H9 (cell line): ENCODE measurements at regions not wholly inside any gene's neighbourhood (a gene's known extent, or its start where the extent isn't known, plus 50 kb on each side); places are given as distances from the start of the nearest gene placed in this dataset.

Source experiments
- DNase-seq: peaks from one replicate; pipeline ENCODE4 v3.0.0-alpha.2; 2017
- H2AFZ ChIP-seq: one replicate; pipeline ENCODE4 v1.6.1; 2013; ENCODE audit warnings: mild to moderate bottlenecking, low read length, control low read depth, moderate library complexity
- H2AK5ac ChIP-seq: 2 replicates; pipeline ENCODE4 v1.6.1; 2013; ENCODE audit warnings: low read length, control low read depth, mixed read lengths; ENCODE audit not compliant: insufficient read length
- H2BK120ac ChIP-seq: one replicate; pipeline ENCODE4 v1.6.1; 2013; ENCODE audit warnings: low read depth, mild to moderate bottlenecking, low read length, control low read depth, inconsistent platforms; ENCODE audit not compliant: poor library complexity, severe bottlenecking
- H2BK12ac ChIP-seq: 2 replicates; pipeline ENCODE4 v1.6.1; 2013; ENCODE audit warnings: low read length, control low read depth, mixed read lengths, low read depth; ENCODE audit not compliant: insufficient read length
- H2BK15ac ChIP-seq: 2 replicates; pipeline ENCODE4 v1.6.1; 2013; ENCODE audit warnings: low read depth, low read length, control low read depth
- H2BK20ac ChIP-seq: one replicate; pipeline ENCODE4 v1.6.1; 2013; ENCODE audit warnings: low read depth, mild to moderate bottlenecking, low read length, control low read depth, inconsistent platforms; ENCODE audit not compliant: poor library complexity, severe bottlenecking
- H2BK5ac ChIP-seq: 2 replicates; pipeline ENCODE4 v1.6.1; 2013; ENCODE audit warnings: low read length, control low read depth, mixed read lengths; ENCODE audit not compliant: insufficient read length
- H3K14ac ChIP-seq: 2 replicates; pipeline ENCODE4 v1.6.1; 2013; ENCODE audit warnings: low read length, control low read depth; ENCODE audit not compliant: insufficient read depth
- H3K18ac ChIP-seq: 2 replicates; pipeline ENCODE4 v1.6.1; 2013; ENCODE audit warnings: low read depth, mild to moderate bottlenecking, mixed read lengths, low read length, control low read depth; ENCODE audit not compliant: insufficient read length
- H3K23ac ChIP-seq: 2 replicates; pipeline ENCODE4 v1.6.1; 2013; ENCODE audit warnings: low read length, control low read depth, mixed read lengths, low read depth; ENCODE audit not compliant: insufficient read length
- H3K23me2 ChIP-seq: 2 replicates; pipeline ENCODE4 v1.6.1; 2013; ENCODE audit warnings: low read depth, mild to moderate bottlenecking, mixed read lengths, low read length, control low read depth; ENCODE audit not compliant: insufficient read length, poor library complexity, severe bottlenecking
- H3K27ac ChIP-seq: 2 replicates; pipeline ENCODE4 v1.5.1; 2013; ENCODE audit warnings: low read length, control low read depth, mixed read lengths, low read depth; ENCODE audit not compliant: insufficient read length
- H3K27me3 ChIP-seq: 2 replicates; pipeline ENCODE4 v1.6.1; 2013; ENCODE audit warnings: low read length, control low read depth, inconsistent platforms; ENCODE audit not compliant: insufficient read depth
- H3K4ac ChIP-seq: 2 replicates; pipeline ENCODE4 v1.6.1; 2013; ENCODE audit warnings: low read depth, mild to moderate bottlenecking, control low read depth, inconsistent platforms, low read length, moderate library complexity
- H3K4me1 ChIP-seq: 2 replicates; pipeline ENCODE4 v1.6.1; 2013; ENCODE audit warnings: low read length, control low read depth, inconsistent platforms; ENCODE audit not compliant: insufficient read depth
- H3K4me2 ChIP-seq: 2 replicates; pipeline ENCODE4 v1.6.1; 2013; ENCODE audit warnings: low read length, control low read depth, mixed read lengths; ENCODE audit not compliant: insufficient read length, insufficient read depth
- H3K56ac ChIP-seq: 2 replicates; pipeline ENCODE4 v1.6.1; 2013; ENCODE audit warnings: low read depth, mild to moderate bottlenecking, mixed read lengths, low read length, control low read depth; ENCODE audit not compliant: insufficient read length
- H3K79me1 ChIP-seq: 2 replicates; pipeline ENCODE4 v1.6.1; 2013; ENCODE audit warnings: low read depth, mild to moderate bottlenecking, moderate library complexity, low read length, control low read depth, inconsistent platforms; ENCODE audit not compliant: insufficient read depth, poor library complexity, severe bottlenecking
- H3K79me2 ChIP-seq: 2 replicates; pipeline ENCODE4 v1.6.1; 2013; ENCODE audit warnings: low read length, control low read depth, inconsistent platforms; ENCODE audit not compliant: insufficient read depth
- H3K9ac ChIP-seq: 2 replicates; pipeline ENCODE4 v1.6.1; 2013; ENCODE audit warnings: low read length, control low read depth, mixed read lengths; ENCODE audit not compliant: insufficient read length; ENCODE audit errors: extremely low read depth
- H3K9me3 ChIP-seq: one replicate; pipeline ENCODE4 v1.6.1; 2013; ENCODE audit warnings: low read depth, low read length, inconsistent platforms; ENCODE audit not compliant: control insufficient read depth
- H3T11ph ChIP-seq: one replicate; pipeline ENCODE4 v1.6.1; 2013; ENCODE audit warnings: mild to moderate bottlenecking, low read length, control low read depth, inconsistent platforms
- H4K20me1 ChIP-seq: one replicate; pipeline ENCODE4 v1.6.1; 2013; ENCODE audit not compliant: control insufficient read depth, insufficient read length, insufficient read depth
- H4K5ac ChIP-seq: 2 replicates; pipeline ENCODE4 v1.6.1; 2013; ENCODE audit warnings: low read depth, mild to moderate bottlenecking, mixed read lengths, low read length, control low read depth; ENCODE audit not compliant: insufficient read length
- H4K8ac ChIP-seq: replicated peaks from 2 replicates; pipeline ENCODE4 v1.6.1; 2013; ENCODE audit warnings: low read length, control low read depth, mixed read lengths, low read depth; ENCODE audit not compliant: insufficient read length
- H4K91ac ChIP-seq: 2 replicates; pipeline ENCODE4 v1.6.1; 2013; ENCODE audit warnings: low read depth, mild to moderate bottlenecking, moderate library complexity, mixed read lengths, low read length, control low read depth; ENCODE audit not compliant: insufficient read length
- H3K27ac Mint-ChIP-seq, 3 experiments: 2 replicates in 2 of 3; 3 replicates in 1 of 3; pipeline ENCODE4 v1.8.0; 2020 to 2021; ENCODE audit warnings: mixed read lengths in 3 of 3, mild to moderate bottlenecking in 1 of 3, moderate library complexity in 1 of 3
- H3K27me3 Mint-ChIP-seq: 2 replicates; pipeline ENCODE4 v1.8.0; 2021; ENCODE audit warnings: low read depth, mild to moderate bottlenecking, moderate library complexity, mixed read lengths
- H3K36me3 Mint-ChIP-seq, 3 experiments: 2 replicates in 2 of 3; 3 replicates in 1 of 3; pipeline ENCODE4 v1.8.0; 2020 to 2021; ENCODE audit warnings: low read depth in 3 of 3, mixed read lengths in 3 of 3; ENCODE audit not compliant: insufficient read depth in 1 of 3
- H3K4me1 Mint-ChIP-seq, 2 experiments: 2 replicates each; pipeline ENCODE4 v1.8.0; 2020; ENCODE audit warnings: mixed read lengths in 2 of 2
- H3K4me3 Mint-ChIP-seq, 2 experiments: 2 replicates in 1 of 2; 3 replicates in 1 of 2; pipeline ENCODE4 v1.8.0; 2020 to 2021; ENCODE audit warnings: mild to moderate bottlenecking in 2 of 2, mixed read lengths in 2 of 2, moderate library complexity in 1 of 2
- H3K9me3 Mint-ChIP-seq, 2 experiments: 2 replicates in 1 of 2; 3 replicates in 1 of 2; pipeline ENCODE4 v1.8.0; 2020; ENCODE audit warnings: mild to moderate bottlenecking in 2 of 2, mixed read lengths in 2 of 2, moderate library complexity in 1 of 2
- CTCF ChIP-seq: fragments of 200-600 bp; sonication (generic); conservative IDR thresholded peaks from 3 replicates; pipeline ENCODE4 v1.8.0; 2021; ENCODE audit warnings: antibody characterized with exemption, mild to moderate bottlenecking
- WGBS: extraction: QIAGEN DNeasy Blood & Tissue Kit; methylation state at CpG from one replicate; pipeline ENCODE4 v1.1.7; 2013; ENCODE audit warnings: missing lambda C conversion rate, low lambda C conversion rate, mixed read lengths; ENCODE audit not compliant: insufficient read length; ENCODE audit errors: extremely low coverage; 5-methylcytosine and 5-hydroxymethylcytosine counted together

GRCh38 chr2:237214030-237214675 lies 128.5 kb downstream of the COPS8 start:
- Histone ChIP-seq H3K23me2 (no peaks in the 10 kb centered on the region), H4K20me1 (peaks cover 2% of the 10 kb centered on the region), H3K56ac (no peak overlapping the region), H2AFZ (no peak overlapping the region), H3K18ac (no peak overlapping the region), H3K4me2 (no peak overlapping the region), H3K4me1 (peaks cover 11% of the 10 kb centered on the region), H3K14ac (no peak overlapping the region), H3K23ac (no peak overlapping the region), H2BK5ac (no peak overlapping the region), H3K9ac (no peak overlapping the region), H4K8ac (no peak overlapping the region), H4K91ac (no peak overlapping the region), H2AK5ac (no peak overlapping the region), H3K9me3 (no peaks in the 10 kb centered on the region), H2BK15ac (no peak overlapping the region), H4K5ac (no peak overlapping the region), H3K79me2 (no peaks in the 10 kb centered on the region), H3K27ac (no peak overlapping the region), H3T11ph (no peak overlapping the region), H3K27me3 (no peaks in the 10 kb centered on the region), H3K4ac (no peak overlapping the region), H2BK12ac (no peak overlapping the region), H2BK120ac (no peak overlapping the region), H3K79me1 (no peaks in the 10 kb centered on the region), H2BK20ac (no peak overlapping the region)
- H3K27me3 Mint-ChIP-seq = no peaks in the 10 kb centered on the region; the same call in 1 of the 2 replicates
- no CpG with 5 or more reads among the region's 8 CpGs for WGBS
- H3K4me3 Mint-ChIP-seq = no peak overlapping the region
- no peak for TF ChIP-seq CTCF
- H3K9me3 Mint-ChIP-seq = no peaks in the 10 kb centered on the region
- H3K27ac Mint-ChIP-seq = no peak overlapping the region
- H3K4me1 Mint-ChIP-seq = peaks cover 23 to 25% of the 10 kb centered on the region in 2 experiments
- DNase-seq = no peak
- no peaks in the 10 kb centered on the region; a peak in 1 of 7 replicates for H3K36me3 Mint-ChIP-seq
